ELR (cell line): ENCODE measurements at regions not wholly inside any gene's neighbourhood (a gene's known extent, or its start where the extent isn't known, plus 50 kb on each side); places are given as distances from the start of the nearest gene placed in this dataset.

Experiments used
- DNase-seq: peaks from one replicate; pipeline ENCODE4 v3.0.0-alpha.2; 2015; ENCODE audit warnings: low read depth

DNA sequence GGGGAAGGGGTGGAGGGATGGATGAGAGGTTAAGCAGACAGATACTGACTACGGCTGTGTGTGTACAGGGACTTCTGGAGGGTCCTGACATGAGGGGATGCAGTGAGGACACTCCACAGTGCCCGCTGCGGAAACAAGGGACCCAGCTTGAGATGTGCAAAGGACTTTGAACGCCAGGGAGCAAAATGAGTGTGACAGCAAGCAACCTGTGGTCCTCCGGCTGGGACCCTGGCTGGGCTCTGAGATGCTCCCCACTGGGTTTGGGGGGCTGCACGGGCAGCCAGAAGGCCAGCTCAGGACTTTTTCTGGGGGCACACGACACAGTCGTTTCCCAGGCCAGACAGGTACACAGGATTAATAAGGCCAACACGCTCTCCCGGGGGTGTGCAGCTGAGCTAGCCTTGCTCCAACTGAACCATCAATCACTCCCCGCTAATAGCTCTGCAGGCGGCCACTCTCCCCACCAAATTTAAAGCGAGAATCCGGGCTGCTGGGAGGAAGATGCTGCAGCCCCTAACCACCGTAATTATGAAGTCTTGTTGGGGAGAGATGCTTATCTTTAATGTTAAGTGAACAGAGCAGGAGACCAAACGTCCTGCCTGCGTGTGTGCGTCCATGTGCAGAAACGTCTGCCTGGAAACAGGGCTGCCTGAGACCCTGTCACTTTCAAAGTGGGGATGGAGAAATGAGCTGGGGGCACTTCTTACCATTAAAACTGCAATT is 51.6 kb upstream of the DLK1 start:
- DNase-seq, result no peak

DNA sequence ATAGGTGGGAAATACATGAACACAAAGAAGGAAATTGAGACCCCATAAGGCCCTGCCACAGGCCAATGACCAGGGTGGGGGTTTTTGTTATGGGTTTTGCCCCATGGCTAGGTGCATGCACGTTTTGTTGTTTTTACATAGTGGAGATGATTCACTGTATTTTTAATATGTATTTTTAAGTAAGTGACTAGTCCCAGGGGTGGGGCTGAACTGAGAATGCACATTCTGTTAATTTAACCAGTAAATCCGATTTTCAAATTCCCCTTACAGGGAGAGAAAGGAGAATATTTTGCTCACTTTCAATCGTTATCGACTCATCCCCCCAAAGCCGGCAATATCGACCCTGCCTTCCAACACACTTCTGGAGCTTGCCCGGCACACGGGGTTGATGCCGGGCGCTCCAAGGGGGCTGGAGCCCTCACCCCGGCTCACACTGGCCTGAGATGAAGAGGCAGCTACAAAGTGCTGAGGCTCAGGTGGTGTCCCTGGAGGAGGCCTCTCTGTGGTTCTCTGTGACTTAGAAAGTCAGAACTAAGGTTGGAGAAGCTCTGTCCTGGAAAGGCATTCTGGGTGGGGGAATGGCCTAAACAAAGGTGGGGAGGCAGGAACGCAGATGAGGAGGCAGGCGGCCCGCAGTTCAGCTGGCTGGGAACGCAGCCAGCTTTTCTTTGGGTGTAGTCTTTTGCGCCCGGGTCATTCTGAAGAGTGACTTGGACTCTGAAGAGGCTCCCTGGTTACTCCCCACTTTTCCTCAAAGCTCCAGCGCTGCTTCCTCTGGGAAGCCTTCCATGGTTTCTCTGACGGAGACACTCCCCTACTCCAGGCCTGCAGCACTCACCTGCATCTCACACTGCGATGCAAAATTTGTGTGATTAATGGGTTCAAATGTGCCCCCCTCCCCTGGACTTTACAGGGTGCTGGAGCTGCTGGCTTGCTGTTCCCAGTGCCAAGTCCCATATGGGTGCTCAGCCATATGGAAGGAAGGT is 50.7 kb upstream of the DLK1 start:
- DNase-seq, result no peak
